HEK293 (cell line): ENCODE measurements at regions not wholly inside any gene's neighbourhood (a gene's known extent, or its start where the extent isn't known, plus 50 kb on each side); places are given as distances from the start of the nearest gene placed in this dataset.

Experiments used
- KLF9 ChIP-seq: fragments of 450-650 bp; formaldehyde crosslinking; IDR thresholded peaks from 2 replicates; pipeline ENCODE4 v1.5.1; 2016; ENCODE audit warnings: missing biosample characterization, missing genetic modification characterization, low read depth
- TCF7L2 ChIP-seq: IDR thresholded peaks from 2 replicates; pipeline ENCODE4 v1.6.1; 2011; ENCODE audit warnings: low read depth, mild to moderate bottlenecking, inconsistent platforms, low read length, moderate library complexity, borderline replicate concordance
- ZNF623 ChIP-seq: fragments of 450-650 bp; formaldehyde crosslinking; IDR thresholded peaks from 2 replicates; pipeline ENCODE4 v1.5.1; 2016; ENCODE audit warnings: missing biosample characterization, missing genetic modification characterization
- TF ChIP-seq, protein P1 (sequence below): fragments of 450-650 bp; formaldehyde crosslinking; IDR thresholded peaks from 2 replicates; pipeline ENCODE4 v1.5.1; 2016; ENCODE audit warnings: missing biosample characterization, missing genetic modification characterization
- TF ChIP-seq, protein P2 (sequence below): fragments of 450-650 bp; formaldehyde crosslinking; IDR thresholded peaks from 2 replicates; pipeline ENCODE4 v1.5.1; 2017; ENCODE audit warnings: missing biosample characterization, missing genetic modification characterization

DNA sequence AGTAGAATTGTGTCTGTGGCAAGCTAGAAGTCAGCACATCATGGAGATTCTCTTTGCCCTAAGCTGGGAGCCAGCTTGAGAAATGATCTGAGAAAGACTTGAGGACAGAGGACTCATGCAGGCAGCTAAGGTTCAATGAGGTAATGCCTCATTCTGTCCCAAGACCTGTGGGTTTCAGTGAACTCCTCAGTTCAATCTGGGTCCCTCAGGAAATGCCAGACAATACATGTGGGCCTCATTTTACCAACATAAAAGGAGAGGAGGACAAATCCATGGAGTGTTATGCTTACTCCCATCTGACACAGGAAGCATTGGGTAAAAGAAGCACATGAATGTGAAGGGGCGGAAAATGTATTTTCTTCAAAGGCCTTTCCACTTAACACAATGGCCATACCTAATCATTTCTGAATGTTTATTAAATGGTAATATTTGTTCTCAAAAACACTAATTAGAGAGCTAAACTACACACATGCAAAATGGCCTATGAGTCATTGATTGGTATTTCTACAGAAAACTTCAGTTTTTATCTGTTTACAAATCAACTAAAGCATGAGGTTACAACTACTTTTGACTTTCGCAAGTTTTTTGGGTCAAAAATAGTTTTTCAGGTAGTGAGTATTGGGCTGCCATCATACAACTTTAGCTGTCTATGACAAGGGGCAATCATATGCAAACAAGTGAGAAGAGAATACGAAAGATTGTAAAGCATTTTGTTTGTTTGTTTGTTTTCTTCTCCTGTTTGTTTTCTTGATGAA lies 205.3 kb downstream of the CHRM2 start:
- TF ChIP-seq, protein P1, sequence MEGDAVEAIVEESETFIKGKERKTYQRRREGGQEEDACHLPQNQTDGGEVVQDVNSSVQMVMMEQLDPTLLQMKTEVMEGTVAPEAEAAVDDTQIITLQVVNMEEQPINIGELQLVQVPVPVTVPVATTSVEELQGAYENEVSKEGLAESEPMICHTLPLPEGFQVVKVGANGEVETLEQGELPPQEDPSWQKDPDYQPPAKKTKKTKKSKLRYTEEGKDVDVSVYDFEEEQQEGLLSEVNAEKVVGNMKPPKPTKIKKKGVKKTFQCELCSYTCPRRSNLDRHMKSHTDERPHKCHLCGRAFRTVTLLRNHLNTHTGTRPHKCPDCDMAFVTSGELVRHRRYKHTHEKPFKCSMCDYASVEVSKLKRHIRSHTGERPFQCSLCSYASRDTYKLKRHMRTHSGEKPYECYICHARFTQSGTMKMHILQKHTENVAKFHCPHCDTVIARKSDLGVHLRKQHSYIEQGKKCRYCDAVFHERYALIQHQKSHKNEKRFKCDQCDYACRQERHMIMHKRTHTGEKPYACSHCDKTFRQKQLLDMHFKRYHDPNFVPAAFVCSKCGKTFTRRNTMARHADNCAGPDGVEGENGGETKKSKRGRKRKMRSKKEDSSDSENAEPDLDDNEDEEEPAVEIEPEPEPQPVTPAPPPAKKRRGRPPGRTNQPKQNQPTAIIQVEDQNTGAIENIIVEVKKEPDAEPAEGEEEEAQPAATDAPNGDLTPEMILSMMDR (tag by site-specific recombination): no peak
- no peak for TF ChIP-seq KLF9 (tag by site-specific recombination)
- TF ChIP-seq, protein P2, sequence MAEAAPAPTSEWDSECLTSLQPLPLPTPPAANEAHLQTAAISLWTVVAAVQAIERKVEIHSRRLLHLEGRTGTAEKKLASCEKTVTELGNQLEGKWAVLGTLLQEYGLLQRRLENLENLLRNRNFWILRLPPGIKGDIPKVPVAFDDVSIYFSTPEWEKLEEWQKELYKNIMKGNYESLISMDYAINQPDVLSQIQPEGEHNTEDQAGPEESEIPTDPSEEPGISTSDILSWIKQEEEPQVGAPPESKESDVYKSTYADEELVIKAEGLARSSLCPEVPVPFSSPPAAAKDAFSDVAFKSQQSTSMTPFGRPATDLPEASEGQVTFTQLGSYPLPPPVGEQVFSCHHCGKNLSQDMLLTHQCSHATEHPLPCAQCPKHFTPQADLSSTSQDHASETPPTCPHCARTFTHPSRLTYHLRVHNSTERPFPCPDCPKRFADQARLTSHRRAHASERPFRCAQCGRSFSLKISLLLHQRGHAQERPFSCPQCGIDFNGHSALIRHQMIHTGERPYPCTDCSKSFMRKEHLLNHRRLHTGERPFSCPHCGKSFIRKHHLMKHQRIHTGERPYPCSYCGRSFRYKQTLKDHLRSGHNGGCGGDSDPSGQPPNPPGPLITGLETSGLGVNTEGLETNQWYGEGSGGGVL: no peak
- no peak for TF ChIP-seq TCF7L2
- no peak for TF ChIP-seq ZNF623 (tag by site-specific recombination)
